ENCODE measurements at regions not wholly inside any gene's neighbourhood (a gene's known extent, or its start where the extent isn't known, plus 50 kb on each side); places are given as distances from the start of the nearest gene placed in this dataset.

DNA sequence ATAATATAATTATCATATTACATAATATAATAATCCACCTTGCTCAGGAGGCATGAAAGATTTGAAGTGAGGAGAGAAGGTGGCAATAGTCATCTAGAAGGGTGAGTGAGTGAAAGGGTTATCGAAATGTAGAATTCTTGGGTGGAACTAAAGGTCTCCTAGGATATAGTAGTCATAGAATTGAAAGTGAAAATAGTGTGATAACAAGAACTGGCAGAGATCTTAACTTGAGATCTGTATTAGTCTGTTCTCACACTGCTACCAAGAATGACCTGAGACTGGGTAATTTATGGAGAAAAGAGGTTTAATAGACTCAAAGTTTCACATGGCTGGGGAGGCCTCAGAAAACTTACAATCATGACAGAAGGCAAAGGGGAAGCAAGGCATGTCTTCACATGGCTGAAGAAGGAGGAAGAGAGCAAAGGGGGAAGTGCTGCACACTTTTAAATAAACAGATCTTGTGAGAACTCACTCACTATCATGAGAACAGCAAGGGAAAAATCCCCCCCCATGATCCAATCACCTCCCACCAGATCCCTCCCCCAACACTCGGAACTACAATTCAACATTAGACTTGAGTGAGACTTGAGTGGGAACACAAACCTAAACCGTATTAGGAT, 351.5 kb downstream of the NR4A2 start:
- no peak for TF ChIP-seq POLR2A (IDR thresholded peaks at IDR 0.05; ENCODE audit: low read depth, low read length)
- TF ChIP-seq, protein P1, sequence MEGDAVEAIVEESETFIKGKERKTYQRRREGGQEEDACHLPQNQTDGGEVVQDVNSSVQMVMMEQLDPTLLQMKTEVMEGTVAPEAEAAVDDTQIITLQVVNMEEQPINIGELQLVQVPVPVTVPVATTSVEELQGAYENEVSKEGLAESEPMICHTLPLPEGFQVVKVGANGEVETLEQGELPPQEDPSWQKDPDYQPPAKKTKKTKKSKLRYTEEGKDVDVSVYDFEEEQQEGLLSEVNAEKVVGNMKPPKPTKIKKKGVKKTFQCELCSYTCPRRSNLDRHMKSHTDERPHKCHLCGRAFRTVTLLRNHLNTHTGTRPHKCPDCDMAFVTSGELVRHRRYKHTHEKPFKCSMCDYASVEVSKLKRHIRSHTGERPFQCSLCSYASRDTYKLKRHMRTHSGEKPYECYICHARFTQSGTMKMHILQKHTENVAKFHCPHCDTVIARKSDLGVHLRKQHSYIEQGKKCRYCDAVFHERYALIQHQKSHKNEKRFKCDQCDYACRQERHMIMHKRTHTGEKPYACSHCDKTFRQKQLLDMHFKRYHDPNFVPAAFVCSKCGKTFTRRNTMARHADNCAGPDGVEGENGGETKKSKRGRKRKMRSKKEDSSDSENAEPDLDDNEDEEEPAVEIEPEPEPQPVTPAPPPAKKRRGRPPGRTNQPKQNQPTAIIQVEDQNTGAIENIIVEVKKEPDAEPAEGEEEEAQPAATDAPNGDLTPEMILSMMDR (IDR thresholded peaks at IDR 0.05; ENCODE audit: extremely low read depth in 1 of 2, insufficient read depth in 1 of 2, low read depth in 1 of 2, low read length in 2 of 2), result no peak
